Panc1 (cell line): ENCODE measurements at regions not wholly inside any gene's neighbourhood (a gene's known extent, or its start where the extent isn't known, plus 50 kb on each side); places are given as distances from the start of the nearest gene placed in this dataset.

ENCODE experiments used
- ATAC-seq: fragments of 200-7000 bp; cut with Tn5 transposase; 2 replicates; pipeline ENCODE4 v1.9.1; 2020; ENCODE audit warnings: mild to moderate bottlenecking, moderate library complexity
- BruUV-seq: library from RNA; stranded (reverse); fragments of 400-500 nt; replicated peaks from 2 replicates; lab custom pipeline; 2021; lab: Mats Ljungman, UMichigan
- CTCF ChIA-PET: fragments of 300-600 bp; sonication (Branson Sonifier 250); formaldehyde crosslinking; loops from one replicate; lab custom pipeline; 2022; ENCODE audit warnings: antibody characterized with exemption; lab: Charles Lee
- POLR2A ChIA-PET: fragments of 300-600 bp; sonication (Branson Sonifier 250); formaldehyde crosslinking; loops from one replicate; lab custom pipeline; 2022; ENCODE audit warnings: antibody characterized with exemption; lab: Charles Lee
- DNase-seq: peaks from one replicate; pipeline ENCODE4 v3.0.0-alpha.2; 2010; ENCODE audit warnings: low read depth, low spot score
- H3K27ac ChIP-seq: 2 replicates; pipeline ENCODE4 v1.5.1; 2011; ENCODE audit warnings: mild to moderate bottlenecking, low read length, inconsistent platforms
- H3K27me3 ChIP-seq: fragments of 200-500 bp; sonication (Bioruptor generic); 2 replicates; pipeline ENCODE4 v1.6.0; 2014; ENCODE audit warnings: low read length, inconsistent platforms; ENCODE audit not compliant: control insufficient read depth, insufficient read depth
- H3K36me3 ChIP-seq: fragments of 200-500 bp; sonication (Bioruptor generic); 2 replicates; pipeline ENCODE4 v1.5.1; 2014; ENCODE audit warnings: inconsistent platforms, mild to moderate bottlenecking, low read length, moderate library complexity; ENCODE audit not compliant: control insufficient read depth, insufficient read depth
- H3K4me1 ChIP-seq: 2 replicates; pipeline ENCODE4 v1.5.1; 2011; ENCODE audit warnings: inconsistent platforms, mild to moderate bottlenecking, low read length, moderate library complexity; ENCODE audit not compliant: control insufficient read depth, insufficient read depth
- H3K4me3 ChIP-seq, 2 experiments: 2 replicates each; pipeline ENCODE4 v1.5.1; 2011 to 2012; ENCODE audit warnings: low read depth in 2 of 2, low read length in 2 of 2, mild to moderate bottlenecking in 2 of 2, inconsistent platforms in 1 of 2, moderate library complexity in 1 of 2
- H3K9me3 ChIP-seq: fragments of 200-500 bp; sonication (Bioruptor generic); 2 replicates; pipeline ENCODE4 v1.5.1; 2014; ENCODE audit warnings: low read depth, mild to moderate bottlenecking, inconsistent platforms, low read length, moderate library complexity; ENCODE audit not compliant: control insufficient read depth, insufficient read depth
- POLR2AphosphoS5 ChIP-seq: IDR thresholded peaks from 2 replicates; pipeline ENCODE4 v1.6.1; 2012; ENCODE audit warnings: mild to moderate bottlenecking, low read depth, low read length, moderate library complexity
- SIN3A ChIP-seq: IDR thresholded peaks from 2 replicates; pipeline ENCODE4 v1.6.1; 2012; ENCODE audit warnings: low read depth, mild to moderate bottlenecking, low read length, moderate library complexity, borderline replicate concordance; ENCODE audit not compliant: insufficient read depth
- TCF7L2 ChIP-seq: IDR thresholded peaks from 2 replicates; pipeline ENCODE4 v1.6.1; 2011; ENCODE audit warnings: mild to moderate bottlenecking, low read depth, low read length, inconsistent platforms
- in situ Hi-C: cut with HindIII; loops from 2 replicates; pipeline ENCODE4 v1.10.0; 2016; ENCODE audit warnings: low sequenced_read_pairs, low pct_unique_long_range_greater_than_20kb
- intact Hi-C: fragments of 100-400 bp; cut with micrococcal nuclease; formaldehyde crosslinking; loops from one replicate; pipeline ENCODE4 v1.10.0; 2022; ENCODE audit not compliant: unreplicated experiment
- TF ChIP-seq, protein P1 (sequence below): fragments of 450-650 bp; IDR thresholded peaks from 2 replicates; pipeline ENCODE4 v1.5.1; 2017; ENCODE audit warnings: mild to moderate bottlenecking
- TF ChIP-seq, protein P2 (sequence below), 2 experiments: IDR thresholded peaks; 2 replicates each; pipeline ENCODE4 v1.6.1; 2011 to 2012; ENCODE audit warnings: low read depth in 2 of 2, control low read depth in 1 of 2, low read length in 1 of 2, mild to moderate bottlenecking in 1 of 2, moderate library complexity in 1 of 2; ENCODE audit not compliant: insufficient read depth in 1 of 2

DNA sequence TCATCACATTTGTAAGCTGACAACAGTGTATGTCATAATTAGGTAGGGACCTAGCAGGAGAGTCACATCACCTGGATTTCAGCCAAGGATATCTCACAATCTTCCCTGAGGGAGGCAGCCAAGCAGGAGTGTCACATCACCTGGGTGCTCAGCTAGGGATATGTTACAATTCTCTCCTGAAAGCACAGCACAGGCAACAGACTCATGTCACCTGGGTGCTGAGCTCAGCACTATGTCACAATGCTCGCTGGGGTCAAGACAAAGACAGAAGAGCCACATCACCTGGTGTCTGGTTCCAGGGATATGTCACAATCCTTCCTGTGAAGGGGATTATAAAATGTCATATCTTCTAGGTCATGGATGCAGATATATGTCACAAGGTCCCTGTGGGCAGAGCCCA lies 123.7 kb downstream of the ZNF675 start:
- H3K9me3 ChIP-seq = no peaks in the 10 kb centered on the region
- H3K4me3 ChIP-seq = no peak overlapping the region
- intact Hi-C loops = no loop called here
- DNase-seq (no peak), ATAC-seq (no peak)
- no peak overlapping the region for H3K27ac ChIP-seq
- no TSS peak for BruUV-seq
- ChIA-PET POLR2A (no interaction called here), CTCF (no interaction called here)
- no peaks in the 10 kb centered on the region for H3K4me1 ChIP-seq
- TF ChIP-seq POLR2AphosphoS5 = no peak
- TF ChIP-seq TCF7L2 = no peak
- TF ChIP-seq, protein P1, sequence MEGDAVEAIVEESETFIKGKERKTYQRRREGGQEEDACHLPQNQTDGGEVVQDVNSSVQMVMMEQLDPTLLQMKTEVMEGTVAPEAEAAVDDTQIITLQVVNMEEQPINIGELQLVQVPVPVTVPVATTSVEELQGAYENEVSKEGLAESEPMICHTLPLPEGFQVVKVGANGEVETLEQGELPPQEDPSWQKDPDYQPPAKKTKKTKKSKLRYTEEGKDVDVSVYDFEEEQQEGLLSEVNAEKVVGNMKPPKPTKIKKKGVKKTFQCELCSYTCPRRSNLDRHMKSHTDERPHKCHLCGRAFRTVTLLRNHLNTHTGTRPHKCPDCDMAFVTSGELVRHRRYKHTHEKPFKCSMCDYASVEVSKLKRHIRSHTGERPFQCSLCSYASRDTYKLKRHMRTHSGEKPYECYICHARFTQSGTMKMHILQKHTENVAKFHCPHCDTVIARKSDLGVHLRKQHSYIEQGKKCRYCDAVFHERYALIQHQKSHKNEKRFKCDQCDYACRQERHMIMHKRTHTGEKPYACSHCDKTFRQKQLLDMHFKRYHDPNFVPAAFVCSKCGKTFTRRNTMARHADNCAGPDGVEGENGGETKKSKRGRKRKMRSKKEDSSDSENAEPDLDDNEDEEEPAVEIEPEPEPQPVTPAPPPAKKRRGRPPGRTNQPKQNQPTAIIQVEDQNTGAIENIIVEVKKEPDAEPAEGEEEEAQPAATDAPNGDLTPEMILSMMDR = no peak
- TF ChIP-seq SIN3A = no peak
- TF ChIP-seq, protein P2, sequence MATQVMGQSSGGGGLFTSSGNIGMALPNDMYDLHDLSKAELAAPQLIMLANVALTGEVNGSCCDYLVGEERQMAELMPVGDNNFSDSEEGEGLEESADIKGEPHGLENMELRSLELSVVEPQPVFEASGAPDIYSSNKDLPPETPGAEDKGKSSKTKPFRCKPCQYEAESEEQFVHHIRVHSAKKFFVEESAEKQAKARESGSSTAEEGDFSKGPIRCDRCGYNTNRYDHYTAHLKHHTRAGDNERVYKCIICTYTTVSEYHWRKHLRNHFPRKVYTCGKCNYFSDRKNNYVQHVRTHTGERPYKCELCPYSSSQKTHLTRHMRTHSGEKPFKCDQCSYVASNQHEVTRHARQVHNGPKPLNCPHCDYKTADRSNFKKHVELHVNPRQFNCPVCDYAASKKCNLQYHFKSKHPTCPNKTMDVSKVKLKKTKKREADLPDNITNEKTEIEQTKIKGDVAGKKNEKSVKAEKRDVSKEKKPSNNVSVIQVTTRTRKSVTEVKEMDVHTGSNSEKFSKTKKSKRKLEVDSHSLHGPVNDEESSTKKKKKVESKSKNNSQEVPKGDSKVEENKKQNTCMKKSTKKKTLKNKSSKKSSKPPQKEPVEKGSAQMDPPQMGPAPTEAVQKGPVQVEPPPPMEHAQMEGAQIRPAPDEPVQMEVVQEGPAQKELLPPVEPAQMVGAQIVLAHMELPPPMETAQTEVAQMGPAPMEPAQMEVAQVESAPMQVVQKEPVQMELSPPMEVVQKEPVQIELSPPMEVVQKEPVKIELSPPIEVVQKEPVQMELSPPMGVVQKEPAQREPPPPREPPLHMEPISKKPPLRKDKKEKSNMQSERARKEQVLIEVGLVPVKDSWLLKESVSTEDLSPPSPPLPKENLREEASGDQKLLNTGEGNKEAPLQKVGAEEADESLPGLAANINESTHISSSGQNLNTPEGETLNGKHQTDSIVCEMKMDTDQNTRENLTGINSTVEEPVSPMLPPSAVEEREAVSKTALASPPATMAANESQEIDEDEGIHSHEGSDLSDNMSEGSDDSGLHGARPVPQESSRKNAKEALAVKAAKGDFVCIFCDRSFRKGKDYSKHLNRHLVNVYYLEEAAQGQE (IDR thresholded peaks at IDR 0.05; ENCODE audit: insufficient read depth in 1 of 2, low read depth in 2 of 2, low read length in 1 of 2) = no peak
- H3K36me3 ChIP-seq = no peaks in the 10 kb centered on the region
- in situ Hi-C loops = no loop called here
- H3K27me3 ChIP-seq = no peaks in the 10 kb centered on the region

DNA sequence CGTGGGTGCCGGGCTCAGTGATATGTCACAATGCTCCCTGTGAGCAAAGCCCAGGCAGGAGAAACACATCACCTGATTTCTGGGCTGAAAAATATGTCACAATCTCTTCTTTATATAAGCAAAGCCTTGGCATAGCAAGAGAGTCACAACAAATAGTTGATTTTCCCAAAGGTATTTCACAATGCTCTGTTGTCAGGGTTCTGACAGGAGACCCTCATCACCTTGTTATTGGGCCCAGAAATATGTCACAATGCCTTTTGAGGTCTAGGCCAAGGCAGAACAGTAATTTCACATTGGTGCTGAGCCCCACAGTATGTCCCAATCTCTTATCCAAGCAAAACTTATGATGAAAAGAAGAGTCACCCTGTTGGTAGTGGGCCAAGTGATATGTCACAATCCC lies 125.7 kb downstream of the ZNF675 start:
- POLR2A ChIA-PET = no interaction called here
- Histone ChIP-seq H3K27me3 (no peaks in the 10 kb centered on the region), H3K27ac (no peak overlapping the region), H3K36me3 (no peaks in the 10 kb centered on the region), H3K9me3 (no peaks in the 10 kb centered on the region), H3K4me1 (no peaks in the 10 kb centered on the region), H3K4me3 (no peak overlapping the region)
- no peak for ATAC-seq
- DNase-seq = no peak
- in situ Hi-C loops (no loop called here), intact Hi-C loops (no loop called here)
- no peak for TF ChIP-seq POLR2AphosphoS5
- no peak for TF ChIP-seq TCF7L2
- TF ChIP-seq, protein P1 = no peak
- TF ChIP-seq SIN3A = no peak
- TF ChIP-seq, protein P2 (IDR thresholded peaks at IDR 0.05; ENCODE audit: insufficient read depth in 1 of 2, low read depth in 2 of 2, low read length in 1 of 2) = no peak
- CTCF ChIA-PET = no interaction called here
- BruUV-seq = no TSS peak
